H1 (cell line): ENCODE measurements at regions not wholly inside any gene's neighbourhood (a gene's known extent, or its start where the extent isn't known, plus 50 kb on each side); places are given as distances from the start of the nearest gene placed in this dataset.

Source experiments
- E2F6 ChIP-seq: IDR thresholded peaks from 2 replicates; pipeline ENCODE4 v1.6.1; 2012; ENCODE audit warnings: inconsistent platforms
- EZH2 ChIP-seq: fragments of 200-600 bp; sonication (generic); IDR thresholded peaks from 2 replicates; pipeline ENCODE4 v1.7.1; 2012; ENCODE audit warnings: low read depth, mild to moderate bottlenecking, moderate library complexity, low read length, inconsistent platforms; ENCODE audit not compliant: severe bottlenecking

- TF ChIP-seq E2F6: no peak
- no peak for TF ChIP-seq EZH2
Observed at GRCh38 chr9:95645992-95646391, 129.2 kb upstream of the PTCH1 start (continued).
